GM21423 (cell line): ENCODE measurements at regions not wholly inside any gene's neighbourhood (a gene's known extent, or its start where the extent isn't known, plus 50 kb on each side); places are given as distances from the start of the nearest gene placed in this dataset.
"Not testable (repeated sequence)": the region's sequence is repeated elsewhere in the genome, so short reads cannot be mapped to it uniquely, and the experiment has no call there.

ENCODE experiments used
- ATAC-seq: cut with Tn5 transposase; IDR thresholded peaks from one replicate; pipeline ENCODE4 v1.9.1; 2021; ENCODE audit warnings: mild to moderate bottlenecking, moderate library complexity; ENCODE audit not compliant: unreplicated experiment

GRCh38 chr10:36574207-36574606, 551.2 kb upstream of the ANKRD30A start:
- ATAC-seq: no peak

GRCh38 chr10:36573246-36573645, 552.2 kb upstream of the ANKRD30A start:
- no peak for ATAC-seq

- ATAC-seq: no peak
Measured at GRCh38 chr10:36564433-36564832, 561.0 kb upstream of the ANKRD30A start.

- no peak for ATAC-seq
Measured at GRCh38 chr10:36559412-36560400, 565.7 kb upstream of the ANKRD30A start.

GRCh38 chr10:36556468-36556867, 568.9 kb upstream of the ANKRD30A start:
- ATAC-seq: no peak

- ATAC-seq: no peak
Measured at GRCh38 chr10:36555036-36555435, 570.4 kb upstream of the ANKRD30A start.

- no peak for ATAC-seq
Measured at GRCh38 chr10:36547965-36548364, 577.4 kb upstream of the ANKRD30A start.

- no peak for ATAC-seq
Measured at GRCh38 chr10:36542493-36542892, 582.9 kb upstream of the ANKRD30A start.

GRCh38 chr10:36540611-36541010, 584.8 kb upstream of the ANKRD30A start:
- ATAC-seq: no peak

GRCh38 chr10:36538953-36539586, 586.3 kb upstream of the ANKRD30A start:
- no peak for ATAC-seq

GRCh38 chr10:36534471-36535002, 590.9 kb upstream of the ANKRD30A start:
- ATAC-seq: peak; percentile 100

- ATAC-seq: no peak
Measured at GRCh38 chr10:36533861-36534260, 591.5 kb upstream of the ANKRD30A start.

GRCh38 chr10:36533316-36533715, 592.1 kb upstream of the ANKRD30A start:
- ATAC-seq: no peak

- ATAC-seq: no peak
Measured at GRCh38 chr10:36531621-36532020, 593.8 kb upstream of the ANKRD30A start.

- ATAC-seq: no peak
Measured at GRCh38 chr10:36526033-36526432, 599.4 kb upstream of the ANKRD30A start.

GRCh38 chr10:36524126-36524525, 601.3 kb upstream of the ANKRD30A start:
- not testable (repeated sequence) for ATAC-seq

- ATAC-seq: no peak
Measured at GRCh38 chr10:36519909-36520308, 605.5 kb upstream of the ANKRD30A start.

- no peak for ATAC-seq
Measured at GRCh38 chr10:36516281-36516680, 609.1 kb upstream of the ANKRD30A start.

- no peak for ATAC-seq
Measured at GRCh38 chr10:36515319-36515718, 610.1 kb upstream of the ANKRD30A start.

- ATAC-seq: no peak
Measured at GRCh38 chr10:36507715-36508114, 617.7 kb upstream of the ANKRD30A start.

GRCh38 chr10:36506697-36507496, 618.5 kb upstream of the ANKRD30A start:
- ATAC-seq: no peak
